ENCODE measurements at regions not wholly inside any gene's neighbourhood (a gene's known extent, or its start where the extent isn't known, plus 50 kb on each side); places are given as distances from the start of the nearest gene placed in this dataset.
"Not testable (repeated sequence)": the region's sequence is repeated elsewhere in the genome, so short reads cannot be mapped to it uniquely, and the experiment has no call there.

GRCh38 chr2:10193851-10194820 is 71.6 kb downstream of the RRM2 start:
- H3K27ac ChIP-seq (ENCODE audit: low read depth, low read length) = no peak overlapping the region
- ATAC-seq (no peak), DNase-seq (no peak)
- no peaks in the 10 kb centered on the region for H3K36me3 ChIP-seq (ENCODE audit: control insufficient read depth in 2 of 3, insufficient read depth in 3 of 3, low read length in 3 of 3)
- H3K4me3 ChIP-seq (ENCODE audit: low read length) = no peak overlapping the region
- no peaks in the 10 kb centered on the region for H3K27me3 ChIP-seq (ENCODE audit: control insufficient read depth in 2 of 2, insufficient read depth in 2 of 2, low read length in 2 of 2)
- no peaks in the 10 kb centered on the region for H3K9me3 ChIP-seq (ENCODE audit: control insufficient read depth in 2 of 3, low read length in 3 of 3)
- ChIA-PET CTCF (no interaction called here), POLR2A (no interaction called here)
- no peaks in the 10 kb centered on the region for H3K4me1 ChIP-seq (ENCODE audit: control insufficient read depth in 2 of 2, insufficient read depth in 2 of 2, low read length in 2 of 2)
- Mint-ChIP-seq H3K27ac (peak overlapping the region in 1 of 9 donors; percentile 55), H3K36me3 (peaks cover 0 to 22% (median 0%) of the 10 kb centered on the region in 5 donors), H3K9me3 (peaks cover 0 to 12% (median 0%) of the 10 kb centered on the region in 11 donors), H3K4me1 (peaks cover 0 to 7% (median 0%) of the 10 kb centered on the region in 7 donors), H3K27me3 (no peaks in the 10 kb centered on the region), H3K4me3 (no peak overlapping the region)
- intact Hi-C loops (cut with micrococcal nuclease) = no loop called here

- Histone ChIP-seq H3K27ac (ENCODE audit: low read depth, low read length) (no peak overlapping the region), H3K9me3 (ENCODE audit: control insufficient read depth in 2 of 3, low read length in 3 of 3) (no peaks in the 10 kb centered on the region), H3K4me1 (ENCODE audit: control insufficient read depth in 2 of 2, insufficient read depth in 2 of 2, low read length in 2 of 2) (no peaks in the 10 kb centered on the region), H3K36me3 (ENCODE audit: control insufficient read depth in 2 of 3, insufficient read depth in 3 of 3, low read length in 3 of 3) (no peaks in the 10 kb centered on the region), H3K27me3 (ENCODE audit: control insufficient read depth in 2 of 2, insufficient read depth in 2 of 2, low read length in 2 of 2) (no peaks in the 10 kb centered on the region), H3K4me3 (ENCODE audit: low read length) (no peak overlapping the region)
- DNase-seq = no peak
- Mint-ChIP-seq H3K4me3 (no peak overlapping the region), H3K36me3 (peaks cover 0 to 11% (median 0%) of the 10 kb centered on the region in 5 donors), H3K27ac (peak overlapping the region in 1 of 9 donors; percentile 5), H3K9me3 (peaks cover 0 to 3% (median 0%) of the 10 kb centered on the region in 11 donors), H3K4me1 (peaks cover 0 to 7% (median 0%) of the 10 kb centered on the region in 7 donors), H3K27me3 (no peaks in the 10 kb centered on the region)
- CTCF ChIA-PET = no interaction called here
- no peak for ATAC-seq
- intact Hi-C loops (cut with micrococcal nuclease) = no loop called here
- POLR2A ChIA-PET = no interaction called here
Observed at GRCh38 chr2:10195278-10196109, 73.0 kb downstream of the RRM2 start.

- CTCF ChIA-PET = no interaction called here
- Mint-ChIP-seq H3K4me1 (peaks cover 0 to 2% (median 0%) of the 10 kb centered on the region in 7 donors), H3K36me3 (peaks cover 0 to 9% (median 0%) of the 10 kb centered on the region in 5 donors), H3K27me3 (no peaks in the 10 kb centered on the region), H3K9me3 (no peaks in the 10 kb centered on the region), H3K27ac (no peak overlapping the region), H3K4me3 (no peak overlapping the region)
- DNase-seq (no peak), ATAC-seq (peak; percentile 9)
- POLR2A ChIA-PET = no interaction called here
- Histone ChIP-seq H3K9me3 (ENCODE audit: control insufficient read depth in 2 of 3, low read length in 3 of 3) (no peaks in the 10 kb centered on the region), H3K4me1 (ENCODE audit: control insufficient read depth in 2 of 2, insufficient read depth in 2 of 2, low read length in 2 of 2) (no peaks in the 10 kb centered on the region), H3K4me3 (ENCODE audit: low read length) (no peak overlapping the region), H3K27ac (ENCODE audit: low read depth, low read length) (no peak overlapping the region), H3K36me3 (ENCODE audit: control insufficient read depth in 2 of 3, insufficient read depth in 3 of 3, low read length in 3 of 3) (no peaks in the 10 kb centered on the region), H3K27me3 (ENCODE audit: control insufficient read depth in 2 of 2, insufficient read depth in 2 of 2, low read length in 2 of 2) (no peaks in the 10 kb centered on the region)
- intact Hi-C loops (cut with micrococcal nuclease) = no loop called here
Observed at GRCh38 chr2:10196110-10196892, 73.8 kb downstream of the RRM2 start.

- Histone ChIP-seq H3K4me3 (ENCODE audit: low read length) (no peak overlapping the region), H3K4me1 (ENCODE audit: control insufficient read depth in 2 of 2, insufficient read depth in 2 of 2, low read length in 2 of 2) (no peaks in the 10 kb centered on the region), H3K27ac (ENCODE audit: low read depth, low read length) (no peak overlapping the region), H3K36me3 (ENCODE audit: control insufficient read depth in 2 of 3, insufficient read depth in 3 of 3, low read length in 3 of 3) (no peaks in the 10 kb centered on the region), H3K27me3 (ENCODE audit: control insufficient read depth in 2 of 2, insufficient read depth in 2 of 2, low read length in 2 of 2) (no peaks in the 10 kb centered on the region), H3K9me3 (ENCODE audit: control insufficient read depth in 2 of 3, low read length in 3 of 3) (no peaks in the 10 kb centered on the region)
- POLR2A ChIA-PET = no interaction called here
- Mint-ChIP-seq H3K4me3 (no peak overlapping the region), H3K27me3 (no peaks in the 10 kb centered on the region), H3K9me3 (no peaks in the 10 kb centered on the region), H3K4me1 (no peaks in the 10 kb centered on the region), H3K36me3 (peaks cover 0 to 9% (median 0%) of the 10 kb centered on the region in 5 donors), H3K27ac (no peak overlapping the region)
- ATAC-seq (no peak), DNase-seq (no peak)
- CTCF ChIA-PET = no interaction called here
- intact Hi-C loops (cut with micrococcal nuclease) = no loop called here
Observed at GRCh38 chr2:10196948-10197696, 74.6 kb downstream of the RRM2 start.

- H3K27ac ChIP-seq (ENCODE audit: low read depth, low read length) = no peak overlapping the region
- no peak overlapping the region for H3K27ac Mint-ChIP-seq
- no peaks in the 10 kb centered on the region for H3K4me1 ChIP-seq (ENCODE audit: control insufficient read depth in 2 of 2, insufficient read depth in 2 of 2, low read length in 2 of 2)
- ATAC-seq (no peak), DNase-seq (no peak)
- no peaks in the 10 kb centered on the region for H3K9me3 ChIP-seq (ENCODE audit: control insufficient read depth in 2 of 3, low read length in 3 of 3)
- no peak overlapping the region for H3K4me3 ChIP-seq (ENCODE audit: low read length)
- H3K36me3 ChIP-seq (ENCODE audit: control insufficient read depth in 2 of 3, insufficient read depth in 3 of 3, low read length in 3 of 3) = no peaks in the 10 kb centered on the region
- intact Hi-C loops (cut with micrococcal nuclease) = no loop called here
- H3K27me3 Mint-ChIP-seq = no peaks in the 10 kb centered on the region
- no peaks in the 10 kb centered on the region for H3K4me1 Mint-ChIP-seq
- H3K4me3 Mint-ChIP-seq = no peak overlapping the region
- H3K27me3 ChIP-seq (ENCODE audit: control insufficient read depth in 2 of 2, insufficient read depth in 2 of 2, low read length in 2 of 2) = no peaks in the 10 kb centered on the region
- ChIA-PET CTCF (no interaction called here), POLR2A (no interaction called here)
- peaks cover 0 to 9% (median 0%) of the 10 kb centered on the region in 5 donors for H3K36me3 Mint-ChIP-seq
- no peaks in the 10 kb centered on the region for H3K9me3 Mint-ChIP-seq
Observed at GRCh38 chr2:10197697-10198076, 75.1 kb downstream of the RRM2 start.

GRCh38 chr2:10198482-10198881 is 75.9 kb downstream of the RRM2 start:
- ATAC-seq; H3K9me3 ChIP-seq (ENCODE audit: control insufficient read depth in 2 of 3, low read length in 3 of 3); POLR2A ChIA-PET; H3K4me1 Mint-ChIP-seq; H3K4me3 ChIP-seq (ENCODE audit: low read length); DNase-seq; H3K4me1 ChIP-seq (ENCODE audit: control insufficient read depth in 2 of 2, insufficient read depth in 2 of 2, low read length in 2 of 2); H3K27ac Mint-ChIP-seq; H3K4me3 Mint-ChIP-seq; H3K36me3 Mint-ChIP-seq; intact Hi-C loops (cut with micrococcal nuclease); H3K27me3 Mint-ChIP-seq; H3K36me3 ChIP-seq (ENCODE audit: control insufficient read depth in 2 of 3, insufficient read depth in 3 of 3, low read length in 3 of 3); H3K27ac ChIP-seq (ENCODE audit: low read depth, low read length); H3K27me3 ChIP-seq (ENCODE audit: control insufficient read depth in 2 of 2, insufficient read depth in 2 of 2, low read length in 2 of 2); H3K9me3 Mint-ChIP-seq: not testable (repeated sequence)
- CTCF ChIA-PET = interaction anchor here (0.6 kb wide), 1 partner anchor 13 kb away, joined by 3 read pairs; no protein-coding TSS in a partner anchor

Data from naive thymus-derived CD4-positive, alpha-beta T cell (primary cell).